ENCODE measurements at regions not wholly inside any gene's neighbourhood (a gene's known extent, or its start where the extent isn't known, plus 50 kb on each side); places are given as distances from the start of the nearest gene placed in this dataset.

- CTCF ChIA-PET = no interaction called here
- ATAC-seq = no peak
- no peaks in the 10 kb centered on the region for H3K4me1 Mint-ChIP-seq (ENCODE audit: low read depth)
- no peaks in the 10 kb centered on the region for H3K36me3 Mint-ChIP-seq (ENCODE audit: low read depth)
- H3K27ac Mint-ChIP-seq = no peak overlapping the region
- DNase-seq = no peak
- no peaks in the 10 kb centered on the region for H3K9me3 Mint-ChIP-seq (ENCODE audit: insufficient read depth)
- H3K4me3 Mint-ChIP-seq = no peak overlapping the region
- POLR2A ChIA-PET = no interaction called here
- H3K27me3 Mint-ChIP-seq (ENCODE audit: low read depth) = no peaks in the 10 kb centered on the region
Observed at GRCh38 chr11:27786331-27786730, 86.1 kb upstream of the BDNF start.

GRCh38 chr11:27783701-27784355, 83.6 kb upstream of the BDNF start:
- Mint-ChIP-seq H3K9me3 (ENCODE audit: insufficient read depth) (peaks cover 5% of the 10 kb centered on the region), H3K4me3 (no peak overlapping the region), H3K27me3 (ENCODE audit: low read depth) (no peaks in the 10 kb centered on the region), H3K27ac (no peak overlapping the region), H3K4me1 (ENCODE audit: low read depth) (no peaks in the 10 kb centered on the region), H3K36me3 (ENCODE audit: low read depth) (no peaks in the 10 kb centered on the region)
- ChIA-PET CTCF (no interaction called here), POLR2A (interaction anchor here (0.7 kb wide), 1 partner anchor 90 kb away, joined by 3 read pairs; no protein-coding TSS in a partner anchor)
- DNase-seq = no peak
- no peak for ATAC-seq

GRCh38 chr11:27777033-27777432, 76.8 kb upstream of the BDNF start:
- peaks cover 5% of the 10 kb centered on the region for H3K9me3 Mint-ChIP-seq (ENCODE audit: insufficient read depth)
- no peak overlapping the region for H3K4me3 Mint-ChIP-seq
- no peak for ATAC-seq
- no peak for DNase-seq
- ChIA-PET POLR2A (no interaction called here), CTCF (no interaction called here)
- no peaks in the 10 kb centered on the region for H3K4me1 Mint-ChIP-seq (ENCODE audit: low read depth)
- H3K27me3 Mint-ChIP-seq (ENCODE audit: low read depth) = no peaks in the 10 kb centered on the region
- no peaks in the 10 kb centered on the region for H3K36me3 Mint-ChIP-seq (ENCODE audit: low read depth)
- H3K27ac Mint-ChIP-seq = no peak overlapping the region

- Mint-ChIP-seq H3K36me3 (ENCODE audit: low read depth) (no peaks in the 10 kb centered on the region), H3K9me3 (ENCODE audit: insufficient read depth) (no peaks in the 10 kb centered on the region), H3K4me3 (no peak overlapping the region), H3K27ac (no peak overlapping the region), H3K4me1 (ENCODE audit: low read depth) (no peaks in the 10 kb centered on the region), H3K27me3 (ENCODE audit: low read depth) (no peaks in the 10 kb centered on the region)
- POLR2A ChIA-PET = no interaction called here
- no peak for ATAC-seq
- CTCF ChIA-PET = no interaction called here
- no peak for DNase-seq
Observed at GRCh38 chr11:27773884-27774283, 73.6 kb upstream of the BDNF start.

- H3K27ac Mint-ChIP-seq = no peak overlapping the region
- H3K4me3 Mint-ChIP-seq = no peak overlapping the region
- no peak for DNase-seq
- ATAC-seq = no peak
- H3K36me3 Mint-ChIP-seq (ENCODE audit: low read depth) = no peaks in the 10 kb centered on the region
- POLR2A ChIA-PET = no interaction called here
- H3K4me1 Mint-ChIP-seq (ENCODE audit: low read depth) = no peaks in the 10 kb centered on the region
- no peaks in the 10 kb centered on the region for H3K9me3 Mint-ChIP-seq (ENCODE audit: insufficient read depth)
- no peaks in the 10 kb centered on the region for H3K27me3 Mint-ChIP-seq (ENCODE audit: low read depth)
- CTCF ChIA-PET = no interaction called here
Observed at GRCh38 chr11:27771516-27771915, 71.3 kb upstream of the BDNF start.

GRCh38 chr11:27770576-27770975, 70.3 kb upstream of the BDNF start:
- ChIA-PET CTCF (no interaction called here), POLR2A (no interaction called here)
- no peak overlapping the region for H3K27ac Mint-ChIP-seq
- H3K4me3 Mint-ChIP-seq = no peak overlapping the region
- H3K9me3 Mint-ChIP-seq (ENCODE audit: insufficient read depth) = no peaks in the 10 kb centered on the region
- H3K36me3 Mint-ChIP-seq (ENCODE audit: low read depth) = no peaks in the 10 kb centered on the region
- no peaks in the 10 kb centered on the region for H3K4me1 Mint-ChIP-seq (ENCODE audit: low read depth)
- H3K27me3 Mint-ChIP-seq (ENCODE audit: low read depth) = no peaks in the 10 kb centered on the region
- DNase-seq (no peak), ATAC-seq (no peak)

GRCh38 chr11:27763736-27764135, 63.5 kb upstream of the BDNF start:
- Mint-ChIP-seq H3K27ac (no peak overlapping the region), H3K36me3 (ENCODE audit: low read depth) (no peaks in the 10 kb centered on the region), H3K9me3 (ENCODE audit: insufficient read depth) (no peaks in the 10 kb centered on the region), H3K4me1 (ENCODE audit: low read depth) (no peaks in the 10 kb centered on the region), H3K4me3 (no peak overlapping the region), H3K27me3 (ENCODE audit: low read depth) (no peaks in the 10 kb centered on the region)
- ChIA-PET CTCF (no interaction called here), POLR2A (no interaction called here)
- ATAC-seq (no peak), DNase-seq (no peak)

GRCh38 chr11:27761356-27761755, 61.1 kb upstream of the BDNF start:
- CTCF ChIA-PET = no interaction called here
- H3K27me3 Mint-ChIP-seq (ENCODE audit: low read depth) = no peaks in the 10 kb centered on the region
- DNase-seq (no peak), ATAC-seq (no peak)
- H3K4me3 Mint-ChIP-seq = no peak overlapping the region
- H3K9me3 Mint-ChIP-seq (ENCODE audit: insufficient read depth) = no peaks in the 10 kb centered on the region
- no peak overlapping the region for H3K27ac Mint-ChIP-seq
- H3K36me3 Mint-ChIP-seq (ENCODE audit: low read depth) = no peaks in the 10 kb centered on the region
- POLR2A ChIA-PET = no interaction called here
- H3K4me1 Mint-ChIP-seq (ENCODE audit: low read depth) = no peaks in the 10 kb centered on the region

- Mint-ChIP-seq H3K4me3 (no peak overlapping the region), H3K36me3 (ENCODE audit: low read depth) (no peaks in the 10 kb centered on the region), H3K27me3 (ENCODE audit: low read depth) (no peaks in the 10 kb centered on the region), H3K9me3 (ENCODE audit: insufficient read depth) (no peaks in the 10 kb centered on the region), H3K4me1 (ENCODE audit: low read depth) (no peaks in the 10 kb centered on the region), H3K27ac (no peak overlapping the region)
- DNase-seq (no peak), ATAC-seq (no peak)
- ChIA-PET POLR2A (no interaction called here), CTCF (no interaction called here)
Observed at GRCh38 chr11:27757953-27758352, 57.7 kb upstream of the BDNF start.

GRCh38 chr11:27754035-27755017, 54.1 kb upstream of the BDNF start:
- CTCF ChIA-PET = no interaction called here
- no peak overlapping the region for H3K4me3 Mint-ChIP-seq
- no peaks in the 10 kb centered on the region for H3K27me3 Mint-ChIP-seq (ENCODE audit: low read depth)
- DNase-seq (no peak), ATAC-seq (no peak)
- H3K4me1 Mint-ChIP-seq (ENCODE audit: low read depth) = no peaks in the 10 kb centered on the region
- no peak overlapping the region for H3K27ac Mint-ChIP-seq
- no peaks in the 10 kb centered on the region for H3K9me3 Mint-ChIP-seq (ENCODE audit: insufficient read depth)
- POLR2A ChIA-PET = no interaction called here
- no peaks in the 10 kb centered on the region for H3K36me3 Mint-ChIP-seq (ENCODE audit: low read depth)

All from activated CD8-positive, alpha-beta T cell treated with anti-CD3 and anti-CD28 coated beads, Interleukin-2, amount 10 ng/mL, durations not matched to agents 7 days and 5 days (primary cell).